Lower leg skin (tissue), 3 donors: ENCODE measurements at regions not wholly inside any gene's neighbourhood (a gene's known extent, or its start where the extent isn't known, plus 50 kb on each side); places are given as distances from the start of the nearest gene placed in this dataset.

ENCODE experiments used
- CTCF ChIP-seq, 3 donors: fragments of 450-650 bp; IDR thresholded peaks; one replicate each; pipeline ENCODE4 v1.5.1; 2016; ENCODE audit warnings: antibody characterized with exemption in 3 of 3, mild to moderate bottlenecking in 3 of 3, moderate library complexity in 2 of 3
- POLR2A ChIP-seq, 2 donors: fragments of 450-650 bp; IDR thresholded peaks; one replicate each; pipeline ENCODE4 v1.6.1; 2016 to 2017; ENCODE audit warnings: antibody characterized with exemption in 2 of 2, mild to moderate bottlenecking in 1 of 2, moderate library complexity in 1 of 2

GRCh38 chr3:170751083-170751898 is 118.7 kb downstream of the RPL22L1 start:
- TF ChIP-seq CTCF (IDR thresholded peaks at IDR 0.05) (no peak), POLR2A (IDR thresholded peaks at IDR 0.05) (no peak)
